Fibroblast of lung (primary cell): ENCODE measurements at regions not wholly inside any gene's neighbourhood (a gene's known extent, or its start where the extent isn't known, plus 50 kb on each side); places are given as distances from the start of the nearest gene placed in this dataset.
"Not testable (repeated sequence)": the region's sequence is repeated elsewhere in the genome, so short reads cannot be mapped to it uniquely, and the experiment has no call there.

ENCODE experiments used
- DNase-seq, 2 donors: peaks; one replicate each; pipeline versions ENCODE4 v3.0.0 to v3.0.0-alpha.2; 2010; ENCODE audit warnings: low read depth in 2 of 2
- H2AFZ ChIP-seq: 2 replicates; pipeline ENCODE4 v1.5.1; 2012; ENCODE audit warnings: low read length, control low read depth, inconsistent platforms
- H3K27ac ChIP-seq: 2 replicates; pipeline ENCODE4 v1.5.1; 2011; ENCODE audit warnings: low read length, control low read depth; ENCODE audit not compliant: insufficient read depth
- H3K27me3 ChIP-seq: 2 replicates; pipeline ENCODE4 v1.5.1; 2011; ENCODE audit warnings: mild to moderate bottlenecking, low read length; ENCODE audit not compliant: control insufficient read depth, insufficient read depth
- H3K36me3 ChIP-seq: 2 replicates; pipeline ENCODE4 v1.5.1; 2011; ENCODE audit warnings: low read length; ENCODE audit not compliant: control insufficient read depth, insufficient read depth
- H3K4me1 ChIP-seq: 2 replicates; pipeline ENCODE4 v1.5.1; 2011; ENCODE audit warnings: low read length; ENCODE audit not compliant: control insufficient read depth, insufficient read depth; ENCODE audit errors: extremely low read depth
- H3K4me2 ChIP-seq: 2 replicates; pipeline ENCODE4 v1.5.1; 2011; ENCODE audit warnings: low read length, control low read depth; ENCODE audit not compliant: insufficient read depth; ENCODE audit errors: extremely low read depth
- H3K4me3 ChIP-seq, 4 experiments: fragments of 200-600 bp in 1 of 4; sonication (generic) in 1 of 4; replicated peaks in 1 of 4; 2 replicates each; pipeline ENCODE4 v1.5.1; 2011 to 2016; ENCODE audit warnings: low read length in 4 of 4, low read depth in 3 of 4, mild to moderate bottlenecking in 3 of 4, control low read depth in 2 of 4, inconsistent platforms in 1 of 4, mixed read lengths in 1 of 4; ENCODE audit not compliant: insufficient read depth in 1 of 4; ENCODE audit errors: control extremely low read depth in 1 of 4
- H3K79me2 ChIP-seq: 2 replicates; pipeline ENCODE4 v1.5.1; 2012; ENCODE audit warnings: mild to moderate bottlenecking, low read length, inconsistent platforms; ENCODE audit not compliant: control insufficient read depth, insufficient read depth
- H3K9ac ChIP-seq: 2 replicates; pipeline ENCODE4 v1.5.1; 2011; ENCODE audit warnings: mild to moderate bottlenecking, low read length, control low read depth; ENCODE audit not compliant: insufficient read depth
- H3K9me3 ChIP-seq: 2 replicates; pipeline ENCODE4 v1.5.1; 2012; ENCODE audit warnings: low read depth, low read length; ENCODE audit not compliant: control insufficient read depth, insufficient read depth
- H4K20me1 ChIP-seq: 2 replicates; pipeline ENCODE4 v1.5.1; 2011; ENCODE audit warnings: low read length; ENCODE audit not compliant: control insufficient read depth, insufficient read depth; ENCODE audit errors: extremely low read depth
- CTCF ChIP-seq, 2 donors: IDR thresholded peaks in 1 of 2; conservative IDR thresholded peaks in 1 of 2; 1 replicate in 1 of 2; 2 replicates in 1 of 2; pipeline ENCODE4 v1.5.1; 2011 to 2012; ENCODE audit warnings: low read length in 2 of 2, control low read depth in 1 of 2, inconsistent platforms in 1 of 2, low read depth in 1 of 2, mild to moderate bottlenecking in 1 of 2
- EZH2 ChIP-seq: IDR thresholded peaks from 2 replicates; pipeline ENCODE4 v1.5.1; 2012; ENCODE audit warnings: low read length, control low read depth, mild to moderate bottlenecking; ENCODE audit errors: missing control alignments

GRCh38 chr6:63022631-63023030 lies 188.6 kb upstream of the FKBP1C start:
- H3K9me3 ChIP-seq: no peaks in the 10 kb centered on the region
- no peak overlapping the region for H3K27ac ChIP-seq
- no peak for DNase-seq
- H3K4me1 ChIP-seq: no peaks in the 10 kb centered on the region
- no peaks in the 10 kb centered on the region for H3K36me3 ChIP-seq
- no peaks in the 10 kb centered on the region for H3K79me2 ChIP-seq
- no peak overlapping the region for H3K4me2 ChIP-seq
- no peak overlapping the region for H3K9ac ChIP-seq
- H3K4me3 ChIP-seq: no peak overlapping the region
- no peak overlapping the region for H2AFZ ChIP-seq
- H4K20me1 ChIP-seq: no peaks in the 10 kb centered on the region
- no peaks in the 10 kb centered on the region for H3K27me3 ChIP-seq
- no peak for TF ChIP-seq CTCF (conservative IDR thresholded peaks at IDR 0.05 in 1 of 2, IDR thresholded peaks at IDR 0.05 in 1 of 2; ENCODE audit: low read depth in 1 of 2, low read length in 2 of 2)
- TF ChIP-seq EZH2: no peak

GRCh38 chr6:63023726-63024125 lies 187.5 kb upstream of the FKBP1C start:
- Histone ChIP-seq H4K20me1 (no peaks in the 10 kb centered on the region), H3K4me1 (no peaks in the 10 kb centered on the region), H3K27me3 (no peaks in the 10 kb centered on the region), H3K36me3 (no peaks in the 10 kb centered on the region), H3K9me3 (no peaks in the 10 kb centered on the region), H3K79me2 (no peaks in the 10 kb centered on the region), H3K27ac (no peak overlapping the region), H3K9ac (no peak overlapping the region), H2AFZ (no peak overlapping the region), H3K4me3 (no peak overlapping the region), H3K4me2 (no peak overlapping the region)
- TF ChIP-seq EZH2 (no peak), CTCF (conservative IDR thresholded peaks at IDR 0.05 in 1 of 2, IDR thresholded peaks at IDR 0.05 in 1 of 2; ENCODE audit: low read depth in 1 of 2, low read length in 2 of 2) (no peak)
- DNase-seq: no peak

GRCh38 chr6:63049216-63049615 lies 162.1 kb upstream of the FKBP1C start:
- Histone ChIP-seq H3K36me3 (no peaks in the 10 kb centered on the region), H3K9me3 (no peaks in the 10 kb centered on the region), H3K4me3 (no peak overlapping the region), H3K79me2 (no peaks in the 10 kb centered on the region), H3K9ac (no peak overlapping the region), H4K20me1 (no peaks in the 10 kb centered on the region), H3K4me1 (no peaks in the 10 kb centered on the region), H3K4me2 (no peak overlapping the region), H3K27ac (no peak overlapping the region), H2AFZ (no peak overlapping the region), H3K27me3 (no peaks in the 10 kb centered on the region)
- no peak for DNase-seq
- TF ChIP-seq EZH2 (no peak), CTCF (conservative IDR thresholded peaks at IDR 0.05 in 1 of 2, IDR thresholded peaks at IDR 0.05 in 1 of 2; ENCODE audit: low read depth in 1 of 2, low read length in 2 of 2) (no peak)

GRCh38 chr6:63053206-63053605 lies 158.1 kb upstream of the FKBP1C start:
- H3K79me2 ChIP-seq, H3K9me3 ChIP-seq, H2AFZ ChIP-seq, H3K27ac ChIP-seq, H3K4me1 ChIP-seq, H3K4me2 ChIP-seq, H4K20me1 ChIP-seq, DNase-seq, H3K27me3 ChIP-seq, H3K4me3 ChIP-seq, H3K9ac ChIP-seq, H3K36me3 ChIP-seq: not testable (repeated sequence)
